ENCODE measurements at regions not wholly inside any gene's neighbourhood (a gene's known extent, or its start where the extent isn't known, plus 50 kb on each side); places are given as distances from the start of the nearest gene placed in this dataset.

DNA sequence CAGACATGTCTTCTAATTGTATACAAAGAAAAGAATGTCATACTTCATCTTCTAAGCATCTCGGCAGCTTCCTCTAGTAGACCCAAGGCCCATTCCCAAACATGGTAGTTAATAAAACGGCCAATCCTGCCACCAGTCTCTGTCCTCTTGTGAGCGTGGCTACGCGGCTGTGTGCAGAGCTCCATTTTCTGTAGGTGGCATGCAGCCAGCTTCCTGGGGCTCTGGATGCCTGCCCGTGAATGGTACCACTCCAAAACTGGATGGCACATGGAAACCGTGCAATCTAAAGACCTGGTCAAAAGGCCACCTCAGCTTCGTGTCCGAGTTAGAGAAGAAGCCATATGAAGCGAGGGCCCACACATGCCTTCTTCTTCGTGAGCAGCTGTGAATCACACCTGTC, 110.7 kb downstream of the SIPA1L2 start:
- DNase-seq: no peak
- H3K4me3 ChIP-seq: no peak overlapping the region
- no peak overlapping the region for H3K27ac ChIP-seq
- no peaks in the 10 kb centered on the region for H3K4me1 ChIP-seq
- no peaks in the 10 kb centered on the region for H3K9me3 ChIP-seq (replicated peaks)
- no peaks in the 10 kb centered on the region for H3K36me3 ChIP-seq
- H3K27me3 ChIP-seq: no peaks in the 10 kb centered on the region

DNA sequence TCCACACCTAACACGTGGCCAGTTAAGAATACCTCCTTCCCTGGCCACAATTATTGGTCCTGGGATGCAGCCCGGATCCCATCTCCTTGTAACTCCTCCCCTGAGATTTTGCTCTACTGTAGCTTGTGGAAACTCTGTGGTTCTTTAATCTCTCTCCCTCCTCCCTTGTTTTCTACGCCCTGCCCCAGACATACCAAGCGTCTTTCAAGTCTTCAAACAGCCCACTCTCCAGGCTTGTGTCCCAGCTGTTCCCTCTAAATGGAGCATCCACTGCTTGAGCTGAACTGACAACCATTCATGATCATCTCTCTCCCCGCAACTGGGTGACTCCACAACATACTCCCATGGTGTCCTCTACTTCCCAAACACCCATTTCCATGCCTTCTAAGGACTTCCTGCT, 111.6 kb downstream of the SIPA1L2 start:
- DNase-seq: peak in 1 of 2 experiments; percentile 11
- H3K36me3 ChIP-seq: no peaks in the 10 kb centered on the region
- no peaks in the 10 kb centered on the region for H3K27me3 ChIP-seq
- H3K4me1 ChIP-seq: no peaks in the 10 kb centered on the region
- no peaks in the 10 kb centered on the region for H3K9me3 ChIP-seq (replicated peaks)
- no peak overlapping the region for H3K27ac ChIP-seq
- H3K4me3 ChIP-seq: no peak overlapping the region

DNA sequence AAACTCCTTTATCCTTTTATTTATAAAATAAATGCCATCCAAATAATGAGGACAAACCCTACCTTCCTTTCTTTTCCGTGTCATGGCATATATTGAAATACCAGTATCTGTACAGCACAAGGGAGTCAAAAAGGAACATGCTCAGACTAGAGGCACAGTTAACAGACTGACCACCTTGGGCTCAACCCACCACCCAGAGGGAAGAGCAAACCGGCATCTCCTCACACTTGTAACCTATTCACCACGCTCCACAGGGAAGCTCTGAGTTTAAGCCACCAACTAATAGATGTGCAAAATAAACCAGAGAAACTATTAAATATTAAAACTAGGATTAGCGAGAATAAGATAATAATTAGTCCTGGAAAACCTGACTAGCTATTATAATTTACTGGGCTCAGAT, 112.7 kb downstream of the SIPA1L2 start:
- Histone ChIP-seq H3K4me1 (no peaks in the 10 kb centered on the region), H3K4me3 (no peak overlapping the region), H3K27me3 (no peaks in the 10 kb centered on the region), H3K9me3 (replicated peaks) (no peaks in the 10 kb centered on the region), H3K27ac (no peak overlapping the region), H3K36me3 (no peaks in the 10 kb centered on the region)
- DNase-seq: no peak

DNA sequence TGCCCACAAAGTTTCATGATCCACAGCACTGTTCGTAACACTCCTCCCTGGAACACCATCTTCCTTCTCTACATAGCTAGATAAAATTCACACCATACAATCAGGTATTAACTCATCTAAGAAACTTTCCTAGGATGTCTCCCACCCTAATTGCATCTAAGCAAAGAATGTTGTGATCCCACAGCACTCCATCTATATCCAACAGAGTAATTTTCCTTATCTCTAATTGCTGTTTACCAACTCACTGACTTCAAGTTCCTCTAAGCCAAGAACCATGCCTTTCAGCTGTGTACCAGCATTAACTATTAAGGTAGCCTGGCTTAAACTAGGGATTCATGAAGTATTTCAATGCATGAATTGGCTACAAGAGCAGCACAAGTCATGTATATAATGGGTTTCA, 114.2 kb downstream of the SIPA1L2 start:
- H3K4me1 ChIP-seq: no peaks in the 10 kb centered on the region
- DNase-seq: no peak
- H3K9me3 ChIP-seq (replicated peaks): no peaks in the 10 kb centered on the region
- H3K4me3 ChIP-seq: no peak overlapping the region
- no peaks in the 10 kb centered on the region for H3K27me3 ChIP-seq
- no peak overlapping the region for H3K27ac ChIP-seq
- H3K36me3 ChIP-seq: no peaks in the 10 kb centered on the region

DNA sequence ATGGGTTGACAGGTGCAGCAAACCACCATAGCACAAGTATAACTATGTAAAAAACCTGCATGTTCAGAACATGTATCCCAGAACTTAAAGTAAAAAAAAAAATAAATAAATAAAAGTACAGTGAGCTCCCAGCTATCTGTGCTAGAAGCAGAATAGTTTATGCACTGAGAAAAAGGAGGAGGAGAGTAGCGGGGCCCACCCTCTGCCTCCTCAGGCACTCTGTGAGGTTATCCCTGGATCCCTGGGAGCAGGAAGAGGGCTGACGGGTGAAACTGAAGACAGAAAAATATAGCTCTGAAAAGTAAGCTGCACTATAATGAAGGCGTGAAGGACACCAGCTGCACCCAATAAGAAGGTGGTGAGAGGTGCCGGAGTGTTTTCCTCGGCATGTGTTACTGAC, 117.2 kb downstream of the SIPA1L2 start:
- Histone ChIP-seq H3K4me3 (no peak overlapping the region), H3K27me3 (no peaks in the 10 kb centered on the region), H3K36me3 (no peaks in the 10 kb centered on the region), H3K27ac (no peak overlapping the region), H3K9me3 (replicated peaks) (no peaks in the 10 kb centered on the region), H3K4me1 (no peaks in the 10 kb centered on the region)
- no peak for DNase-seq

DNA sequence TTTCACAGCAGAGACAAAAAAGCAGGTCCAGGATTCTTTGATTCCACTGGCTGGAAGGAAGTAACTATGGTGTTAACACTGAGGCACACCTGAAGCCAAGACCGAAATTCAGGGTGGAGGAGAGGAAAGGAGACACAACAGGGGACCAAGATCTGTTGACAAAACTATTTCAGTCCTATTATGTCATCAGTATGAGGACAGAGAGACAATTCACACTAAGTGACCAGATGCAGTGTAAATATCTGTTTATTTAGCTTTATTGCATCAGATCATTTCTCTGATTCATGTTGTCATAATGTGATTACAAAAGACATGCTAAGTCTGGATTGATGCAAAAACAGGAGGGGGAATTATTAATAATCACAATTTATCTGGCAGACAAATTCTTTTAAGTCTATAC, 118.8 kb downstream of the SIPA1L2 start:
- Histone ChIP-seq H3K27me3 (no peaks in the 10 kb centered on the region), H3K4me1 (no peaks in the 10 kb centered on the region), H3K9me3 (replicated peaks) (no peaks in the 10 kb centered on the region), H3K27ac (no peak overlapping the region), H3K36me3 (no peaks in the 10 kb centered on the region), H3K4me3 (no peak overlapping the region)
- DNase-seq: no peak

DNA sequence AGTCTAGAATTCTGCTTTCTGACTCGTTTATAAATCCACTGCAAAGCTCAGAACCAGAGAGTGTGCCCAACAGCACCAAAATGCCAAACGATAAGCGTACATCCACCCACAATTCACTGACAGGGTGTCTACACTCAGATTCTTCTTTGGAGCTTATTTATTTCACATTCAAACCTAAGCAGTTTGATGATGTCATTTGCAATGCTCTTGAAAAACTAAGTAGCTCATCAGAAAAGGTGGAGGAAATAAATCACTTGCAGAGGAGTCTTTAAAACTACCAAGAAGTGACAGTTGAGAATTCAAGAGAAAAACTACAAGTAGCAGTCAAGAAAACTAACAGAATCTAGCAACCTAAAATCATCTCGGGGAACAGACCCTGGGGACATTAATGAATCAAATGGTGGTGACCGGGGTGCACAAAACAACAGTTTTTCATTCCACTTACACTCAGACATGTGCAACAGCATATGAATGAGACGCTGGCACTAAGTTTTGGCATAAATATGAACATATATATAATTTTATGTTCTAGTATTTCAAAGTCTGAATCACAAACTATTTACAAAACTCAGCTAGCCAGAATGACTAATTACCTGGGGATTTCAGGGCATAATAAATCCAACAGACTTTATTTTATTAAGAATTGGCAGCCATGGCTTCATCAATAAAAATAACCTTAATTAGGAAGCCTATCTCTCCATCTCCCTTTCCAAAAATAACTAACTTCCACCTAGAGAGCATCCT, 119.4 kb downstream of the SIPA1L2 start:
- Histone ChIP-seq H3K4me3 (no peak overlapping the region), H3K36me3 (no peaks in the 10 kb centered on the region), H3K9me3 (replicated peaks) (no peaks in the 10 kb centered on the region), H3K27me3 (no peaks in the 10 kb centered on the region), H3K27ac (no peak overlapping the region), H3K4me1 (no peaks in the 10 kb centered on the region)
- DNase-seq: no peak

DNA sequence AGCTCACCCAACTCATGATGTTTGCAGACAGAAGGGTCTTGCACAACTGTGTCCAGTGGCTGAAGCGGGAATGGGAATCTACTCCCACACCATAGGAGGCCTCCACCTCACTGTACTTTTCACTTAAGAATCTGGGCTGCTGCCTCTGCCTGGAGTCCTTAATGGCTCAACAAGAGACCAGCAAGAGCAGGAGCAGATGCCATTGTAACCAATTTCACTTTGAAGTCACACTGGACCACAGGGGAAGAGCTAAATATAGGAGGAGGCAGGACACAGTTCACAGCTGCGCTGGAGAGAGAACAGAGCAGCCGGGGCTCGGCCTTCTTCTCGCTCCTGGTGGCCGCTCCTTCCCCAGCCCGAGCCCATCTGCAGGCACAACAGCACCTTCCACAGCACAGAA, 120.4 kb downstream of the SIPA1L2 start:
- Histone ChIP-seq H3K27me3 (no peaks in the 10 kb centered on the region), H3K4me1 (no peaks in the 10 kb centered on the region), H3K27ac (no peak overlapping the region), H3K4me3 (no peak overlapping the region), H3K9me3 (replicated peaks) (no peaks in the 10 kb centered on the region), H3K36me3 (no peaks in the 10 kb centered on the region)
- peak in 1 of 2 experiments; percentile 11 for DNase-seq

DNA sequence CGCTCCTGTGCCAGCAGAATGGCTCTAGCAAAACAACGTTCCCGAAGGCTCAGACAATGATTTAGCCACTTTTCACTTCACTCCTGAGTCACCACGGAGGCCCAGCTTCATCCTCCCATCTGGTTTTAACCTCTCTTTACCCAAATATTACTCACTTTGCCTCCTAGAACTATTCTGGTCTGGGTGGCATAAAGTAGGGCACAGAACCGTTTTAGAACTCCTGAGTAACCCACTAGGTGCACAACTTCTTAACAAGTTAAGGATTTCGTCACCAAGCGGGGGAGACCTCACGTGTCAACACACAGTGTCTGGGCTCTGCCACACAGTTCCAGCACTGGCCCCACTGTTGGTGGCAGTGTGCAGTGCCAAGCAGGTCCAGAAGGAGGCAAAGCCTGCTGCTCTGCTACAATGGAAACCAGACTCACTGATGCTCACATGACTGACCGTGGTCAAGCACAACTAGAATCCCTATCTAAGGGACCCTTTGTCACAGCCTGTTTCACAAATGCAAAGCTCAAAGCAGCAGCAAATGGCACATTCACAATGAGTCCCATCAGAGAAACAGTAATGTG, 121.7 kb downstream of the SIPA1L2 start:
- Histone ChIP-seq H3K4me3 (no peak overlapping the region), H3K9me3 (replicated peaks) (no peaks in the 10 kb centered on the region), H3K36me3 (no peaks in the 10 kb centered on the region), H3K27me3 (no peaks in the 10 kb centered on the region), H3K27ac (no peak overlapping the region), H3K4me1 (no peaks in the 10 kb centered on the region)
- DNase-seq: no peak

DNA sequence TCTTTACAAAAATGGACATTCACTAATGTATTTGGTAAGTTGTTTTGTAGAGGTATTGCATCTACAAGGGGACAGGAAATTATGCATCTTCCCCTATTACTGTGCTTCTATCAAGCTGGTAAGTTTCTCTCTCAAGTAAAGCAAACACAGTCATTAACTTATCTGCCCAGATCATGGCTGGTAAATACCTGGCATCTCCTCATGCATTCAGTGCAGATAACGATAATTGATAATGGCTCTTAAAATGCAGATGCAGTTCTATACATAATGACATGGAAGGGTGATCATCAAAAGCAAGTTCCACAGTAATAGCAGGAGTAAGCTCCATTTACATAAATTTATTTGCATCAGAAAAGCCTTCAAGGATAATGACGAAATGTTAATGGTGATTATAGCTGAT, 122.4 kb downstream of the SIPA1L2 start:
- no peaks in the 10 kb centered on the region for H3K36me3 ChIP-seq
- no peaks in the 10 kb centered on the region for H3K9me3 ChIP-seq (replicated peaks)
- no peak for DNase-seq
- H3K4me3 ChIP-seq: no peak overlapping the region
- H3K27me3 ChIP-seq: no peaks in the 10 kb centered on the region
- no peak overlapping the region for H3K27ac ChIP-seq
- H3K4me1 ChIP-seq: no peaks in the 10 kb centered on the region

DNA sequence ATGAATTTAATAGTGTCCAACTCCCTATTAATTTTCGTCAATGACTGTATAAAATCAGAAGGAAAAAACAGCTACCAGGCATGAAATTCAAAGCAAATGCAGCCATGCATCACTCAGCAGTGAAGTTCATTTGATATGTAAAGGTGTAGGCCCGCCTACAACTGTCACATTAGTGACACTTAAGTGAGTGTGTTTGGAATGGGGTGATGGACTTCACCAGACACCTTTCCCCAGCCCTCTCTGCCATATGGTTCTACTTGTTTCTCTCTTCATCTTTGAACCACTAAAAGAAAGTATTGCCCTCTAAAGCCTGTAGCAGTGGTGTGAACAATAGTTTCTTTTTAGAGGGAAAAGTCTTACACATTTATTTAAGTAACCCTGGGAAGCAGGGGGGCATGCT, 124.0 kb downstream of the SIPA1L2 start:
- Histone ChIP-seq H3K36me3 (no peaks in the 10 kb centered on the region), H3K9me3 (replicated peaks) (no peaks in the 10 kb centered on the region), H3K4me1 (no peaks in the 10 kb centered on the region), H3K27me3 (no peaks in the 10 kb centered on the region), H3K27ac (no peak overlapping the region), H3K4me3 (no peak overlapping the region)
- no peak for DNase-seq

DNA sequence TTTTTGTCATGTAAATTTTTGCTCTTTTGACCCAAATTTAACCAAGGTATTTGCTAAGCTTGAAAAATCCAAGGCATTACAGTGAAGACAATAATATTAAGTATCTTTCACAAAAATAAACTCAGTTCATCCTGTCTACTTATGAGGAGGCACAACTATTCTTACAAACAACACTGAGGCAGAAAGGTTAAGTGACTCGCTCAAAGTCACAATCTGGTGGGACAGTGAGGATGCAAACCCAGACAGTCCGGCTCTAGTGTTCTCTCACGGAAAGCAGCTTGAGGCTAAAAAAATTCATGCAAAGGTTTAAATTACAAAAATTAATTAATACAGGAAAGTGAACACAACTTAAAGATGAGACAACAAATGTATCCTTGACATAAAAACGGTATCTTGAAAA, 125.3 kb downstream of the SIPA1L2 start:
- no peaks in the 10 kb centered on the region for H3K9me3 ChIP-seq (replicated peaks)
- H3K4me3 ChIP-seq: no peak overlapping the region
- no peaks in the 10 kb centered on the region for H3K36me3 ChIP-seq
- no peak overlapping the region for H3K27ac ChIP-seq
- DNase-seq: no peak
- no peaks in the 10 kb centered on the region for H3K27me3 ChIP-seq
- H3K4me1 ChIP-seq: no peaks in the 10 kb centered on the region

DNA sequence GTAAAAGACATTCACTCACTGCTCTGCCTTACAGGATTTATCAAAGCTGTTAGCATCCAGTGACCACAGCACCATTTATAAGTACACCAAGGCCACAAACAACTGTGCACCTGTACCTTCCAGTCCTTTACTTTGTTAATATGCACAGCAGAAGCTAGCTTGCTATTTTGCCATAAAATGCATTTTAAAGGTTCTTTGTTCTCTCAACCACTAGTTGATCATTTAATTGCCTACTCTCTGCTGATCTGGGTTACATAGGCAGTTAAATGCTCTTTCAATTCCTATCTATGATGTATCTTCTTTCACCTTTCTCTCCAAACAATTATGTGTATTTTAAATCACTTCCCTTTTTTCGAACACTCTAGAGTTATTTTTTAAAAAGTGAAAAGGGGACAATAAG, 126.4 kb downstream of the SIPA1L2 start:
- Histone ChIP-seq H3K27me3 (no peaks in the 10 kb centered on the region), H3K9me3 (replicated peaks) (no peaks in the 10 kb centered on the region), H3K4me3 (no peak overlapping the region), H3K4me1 (no peaks in the 10 kb centered on the region), H3K36me3 (no peaks in the 10 kb centered on the region), H3K27ac (no peak overlapping the region)
- no peak for DNase-seq

DNA sequence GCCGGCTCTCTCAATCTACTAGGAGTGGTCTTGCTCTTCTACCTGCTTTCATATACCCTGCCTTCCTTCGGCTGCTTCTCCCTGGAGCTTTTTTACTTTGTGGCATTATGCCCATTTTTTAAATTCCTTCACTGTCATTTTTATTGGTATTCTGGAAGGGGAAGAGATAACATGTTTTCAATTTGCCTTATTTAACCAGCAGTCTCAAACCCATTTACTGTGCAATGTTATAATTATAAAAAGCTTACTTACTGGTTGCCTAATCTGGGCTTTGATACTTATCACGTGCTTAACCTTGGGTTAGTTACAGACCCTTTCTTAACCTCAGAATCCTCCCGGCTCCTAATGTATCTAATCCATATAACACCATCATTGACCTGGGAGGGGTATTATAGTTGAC, 128.1 kb downstream of the SIPA1L2 start:
- Histone ChIP-seq H3K36me3 (no peaks in the 10 kb centered on the region), H3K4me3 (no peak overlapping the region), H3K27me3 (no peaks in the 10 kb centered on the region), H3K4me1 (no peaks in the 10 kb centered on the region), H3K9me3 (replicated peaks) (no peaks in the 10 kb centered on the region), H3K27ac (no peak overlapping the region)
- no peak for DNase-seq

DNA sequence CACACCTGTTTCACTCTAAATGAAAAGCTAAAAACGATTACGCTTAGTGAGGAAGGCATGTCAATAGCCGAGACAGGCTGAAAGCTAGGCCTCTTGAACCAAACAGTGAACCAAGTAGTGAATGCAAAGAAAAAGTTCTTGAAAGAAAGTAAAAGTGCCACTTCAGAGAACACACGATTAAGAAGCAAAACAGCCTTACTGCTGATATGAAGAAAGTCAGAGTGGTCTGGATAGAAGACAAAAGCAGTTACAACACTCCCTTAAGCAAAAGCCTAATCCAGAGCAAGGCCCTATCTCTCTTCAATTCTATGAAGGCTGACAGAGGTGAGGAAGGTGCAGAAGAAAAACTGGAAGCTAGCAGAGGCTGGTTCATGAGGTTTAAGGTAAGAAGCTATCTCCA, 130.7 kb downstream of the SIPA1L2 start:
- Histone ChIP-seq H3K36me3 (no peaks in the 10 kb centered on the region), H3K9me3 (replicated peaks) (no peaks in the 10 kb centered on the region), H3K27ac (no peak overlapping the region), H3K27me3 (no peaks in the 10 kb centered on the region; the same call in 1 of the 2 replicates), H3K4me1 (no peaks in the 10 kb centered on the region), H3K4me3 (no peak overlapping the region)
- DNase-seq: no peak

DNA sequence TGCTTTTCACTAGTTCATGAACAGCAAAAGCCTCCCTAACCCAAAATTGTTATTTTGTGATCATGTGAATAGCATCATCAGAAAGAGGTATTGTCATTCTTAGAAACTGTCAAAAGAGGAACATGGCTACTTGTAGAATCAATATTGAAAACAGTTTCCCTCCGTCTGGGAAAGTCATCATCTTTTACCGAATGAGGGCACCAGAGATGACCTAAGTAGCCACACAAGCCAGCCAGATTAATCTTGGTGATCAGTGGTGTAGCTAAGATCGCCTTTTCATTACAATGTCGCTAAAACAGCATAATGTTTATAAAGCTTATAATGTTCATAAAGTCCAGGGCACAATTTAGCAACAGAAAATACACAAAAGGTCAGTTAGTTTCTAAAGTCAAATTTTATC, 136.1 kb downstream of the SIPA1L2 start:
- H3K4me3 ChIP-seq: no peak overlapping the region

More for the DNA sequence above, 136.1 kb downstream of the SIPA1L2 start:
- Histone ChIP-seq H3K27ac (no peak overlapping the region), H3K4me1 (no peaks in the 10 kb centered on the region), H3K36me3 (no peaks in the 10 kb centered on the region), H3K9me3 (replicated peaks) (no peaks in the 10 kb centered on the region), H3K27me3 (no peaks in the 10 kb centered on the region; the same call in 1 of the 2 replicates)
- DNase-seq: no peak

All from SJCRH30 (cell line).